ENCODE measurements at regions not wholly inside any gene's neighbourhood (a gene's known extent, or its start where the extent isn't known, plus 50 kb on each side); places are given as distances from the start of the nearest gene placed in this dataset.

DNA sequence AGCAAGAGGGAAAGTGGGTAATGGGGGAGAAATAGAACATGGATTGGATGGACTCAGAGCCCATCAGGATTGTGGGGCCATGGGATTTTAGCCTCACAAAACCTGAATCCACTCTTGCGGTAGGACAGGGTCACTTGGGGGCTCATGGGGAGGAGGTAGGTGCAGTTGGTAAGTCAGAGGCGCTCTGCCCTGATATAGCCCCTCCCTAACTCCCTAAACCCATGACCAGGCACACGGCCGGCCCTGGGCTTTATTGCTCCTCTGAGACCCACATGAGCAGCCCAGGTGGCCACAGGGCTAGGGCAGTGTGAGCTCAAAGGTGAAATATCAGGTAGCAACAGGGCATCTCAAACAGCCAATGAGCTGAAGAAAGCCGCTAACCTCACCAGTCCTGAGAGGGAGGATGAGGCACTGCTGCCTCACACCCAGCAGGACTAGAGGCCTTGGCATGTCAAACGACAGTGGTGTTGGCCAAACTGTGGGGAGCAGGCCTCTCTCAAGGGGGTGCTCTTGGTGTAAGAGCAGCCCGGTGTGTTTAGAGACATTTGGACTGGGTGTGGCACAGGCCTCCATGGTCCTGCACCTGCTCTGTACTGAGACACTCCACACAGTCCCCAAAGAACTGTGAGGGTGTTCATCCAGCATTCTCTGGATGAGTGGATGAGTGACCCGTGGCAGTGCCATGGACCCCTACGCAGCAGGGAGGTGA, 90.8 kb upstream of the HS6ST1 start:
- DNase-seq: no peak
- H3K36me3 Mint-ChIP-seq: no peaks in the 10 kb centered on the region
- POLR2A ChIA-PET: no interaction called here
- Histone ChIP-seq H3K9me3 (ENCODE audit: low read length) (no peaks in the 10 kb centered on the region), H3K4me1 (ENCODE audit: insufficient read depth, low read length) (no peaks in the 10 kb centered on the region), H3K27me3 (ENCODE audit: insufficient read depth, low read length, poor library complexity, severe bottlenecking) (no peaks in the 10 kb centered on the region), H3K36me3 (ENCODE audit: insufficient read depth, low read length) (no peaks in the 10 kb centered on the region), H3K4me3 (ENCODE audit: low read length) (no peak overlapping the region), H3K27ac (ENCODE audit: low read depth, low read length) (no peak overlapping the region)
- no peak overlapping the region for H3K27ac Mint-ChIP-seq
- no peaks in the 10 kb centered on the region for H3K4me1 Mint-ChIP-seq
- H3K27me3 Mint-ChIP-seq: peaks cover 8 to 34% of the 10 kb centered on the region in 2 donors
- H3K4me3 Mint-ChIP-seq: no peak overlapping the region
- H3K9me3 Mint-ChIP-seq: no peaks in the 10 kb centered on the region
- CTCF ChIA-PET: no interaction called here

GRCh38 chr2:128410035-128410757, 91.5 kb upstream of the HS6ST1 start:
- no peaks in the 10 kb centered on the region for H3K9me3 ChIP-seq (ENCODE audit: low read length)
- ChIA-PET POLR2A (no interaction called here), CTCF (no interaction called here)
- DNase-seq: no peak
- Mint-ChIP-seq H3K4me3 (no peak overlapping the region), H3K9me3 (no peaks in the 10 kb centered on the region), H3K27me3 (peaks cover 8 to 32% of the 10 kb centered on the region in 2 donors), H3K4me1 (no peaks in the 10 kb centered on the region), H3K36me3 (no peaks in the 10 kb centered on the region), H3K27ac (no peak overlapping the region)
- H3K4me1 ChIP-seq (ENCODE audit: insufficient read depth, low read length): no peaks in the 10 kb centered on the region
- no peak overlapping the region for H3K27ac ChIP-seq (ENCODE audit: low read depth, low read length)
- H3K4me3 ChIP-seq (ENCODE audit: low read length): no peak overlapping the region
- H3K27me3 ChIP-seq (ENCODE audit: insufficient read depth, low read length, poor library complexity, severe bottlenecking): no peaks in the 10 kb centered on the region
- H3K36me3 ChIP-seq (ENCODE audit: insufficient read depth, low read length): no peaks in the 10 kb centered on the region

GRCh38 chr2:128410758-128411215, 92.1 kb upstream of the HS6ST1 start:
- no peak for DNase-seq
- POLR2A ChIA-PET: no interaction called here
- CTCF ChIA-PET: no interaction called here
- Histone ChIP-seq H3K9me3 (ENCODE audit: low read length) (no peaks in the 10 kb centered on the region), H3K36me3 (ENCODE audit: insufficient read depth, low read length) (no peaks in the 10 kb centered on the region), H3K4me3 (ENCODE audit: low read length) (no peak overlapping the region), H3K4me1 (ENCODE audit: insufficient read depth, low read length) (no peaks in the 10 kb centered on the region), H3K27me3 (ENCODE audit: insufficient read depth, low read length, poor library complexity, severe bottlenecking) (no peaks in the 10 kb centered on the region), H3K27ac (ENCODE audit: low read depth, low read length) (no peak overlapping the region)
- Mint-ChIP-seq H3K4me1 (no peaks in the 10 kb centered on the region), H3K9me3 (no peaks in the 10 kb centered on the region), H3K4me3 (no peak overlapping the region), H3K36me3 (no peaks in the 10 kb centered on the region), H3K27me3 (peaks cover 8 to 32% of the 10 kb centered on the region in 2 donors), H3K27ac (no peak overlapping the region)

DNA sequence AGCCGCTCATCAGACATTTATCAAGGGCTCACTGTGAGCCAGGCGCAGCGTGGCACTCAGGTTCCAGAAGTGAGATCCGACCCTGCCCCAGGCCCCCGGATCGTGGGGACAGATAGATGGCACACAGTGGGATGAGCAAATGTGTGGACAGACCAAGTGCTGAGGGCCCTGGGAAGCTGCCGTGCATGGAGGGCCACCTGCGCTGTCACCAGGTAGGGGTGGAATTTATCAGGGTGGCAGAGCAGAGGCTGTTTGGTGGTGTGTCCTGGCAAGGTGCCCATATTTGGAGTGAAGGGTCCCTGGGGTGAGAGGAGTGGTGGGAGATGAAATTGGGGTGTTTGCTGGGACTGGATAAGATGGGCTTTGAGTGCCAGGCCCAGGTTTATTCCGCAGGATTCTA, 92.8 kb upstream of the HS6ST1 start:
- Mint-ChIP-seq H3K27me3 (peaks cover 9 to 30% of the 10 kb centered on the region in 2 donors), H3K36me3 (no peaks in the 10 kb centered on the region), H3K9me3 (no peaks in the 10 kb centered on the region), H3K4me1 (no peaks in the 10 kb centered on the region), H3K27ac (no peak overlapping the region), H3K4me3 (no peak overlapping the region)
- Histone ChIP-seq H3K27ac (ENCODE audit: low read depth, low read length) (no peak overlapping the region), H3K9me3 (ENCODE audit: low read length) (no peaks in the 10 kb centered on the region), H3K36me3 (ENCODE audit: insufficient read depth, low read length) (no peaks in the 10 kb centered on the region), H3K4me3 (ENCODE audit: low read length) (no peak overlapping the region), H3K27me3 (ENCODE audit: insufficient read depth, low read length, poor library complexity, severe bottlenecking) (no peaks in the 10 kb centered on the region), H3K4me1 (ENCODE audit: insufficient read depth, low read length) (no peaks in the 10 kb centered on the region)
- ChIA-PET POLR2A (no interaction called here), CTCF (interaction anchor here (0.8 kb wide), 1 partner anchor 31 kb away, joined by 3 read pairs; no protein-coding TSS in a partner anchor)
- no peak for DNase-seq

DNA sequence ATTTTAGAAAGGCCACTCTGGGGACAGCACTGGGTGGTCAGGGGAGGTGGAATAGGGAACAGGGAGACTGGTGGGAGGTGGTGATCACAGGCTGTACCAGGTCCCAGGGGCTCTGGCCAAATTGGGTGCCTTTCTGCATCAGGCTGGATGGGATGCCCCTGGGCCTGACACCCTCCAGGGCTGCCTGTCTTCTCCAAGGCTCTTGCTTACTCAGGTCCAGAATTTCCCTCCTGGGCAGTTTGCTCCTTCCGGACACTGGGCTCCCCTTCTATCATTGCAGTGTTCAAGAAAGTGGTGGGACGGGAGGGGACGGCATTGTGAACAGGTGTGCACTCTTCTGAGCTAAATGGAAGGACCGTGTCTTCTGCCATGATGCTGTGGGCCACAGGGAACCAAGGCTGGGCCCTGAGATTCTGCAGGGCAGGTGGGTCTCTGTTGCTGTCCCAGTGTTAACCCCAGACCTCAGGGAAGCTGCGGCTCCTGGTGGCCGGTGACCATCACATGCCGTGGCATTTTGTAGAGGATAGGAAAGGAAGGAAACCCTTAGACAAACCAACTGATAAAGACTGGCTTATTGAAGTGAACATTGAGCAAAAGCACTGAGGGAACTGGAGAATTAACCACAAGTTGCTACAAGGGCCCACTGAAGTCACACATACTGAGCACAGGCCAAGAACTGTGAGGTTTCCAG, 93.7 kb upstream of the HS6ST1 start:
- Histone ChIP-seq H3K9me3 (ENCODE audit: low read length) (no peaks in the 10 kb centered on the region), H3K4me1 (ENCODE audit: insufficient read depth, low read length) (no peaks in the 10 kb centered on the region), H3K36me3 (ENCODE audit: insufficient read depth, low read length) (no peaks in the 10 kb centered on the region), H3K4me3 (ENCODE audit: low read length) (no peak overlapping the region), H3K27me3 (ENCODE audit: insufficient read depth, low read length, poor library complexity, severe bottlenecking) (no peaks in the 10 kb centered on the region), H3K27ac (ENCODE audit: low read depth, low read length) (no peak overlapping the region)
- CTCF ChIA-PET: interaction anchor here (0.8 kb wide), 1 partner anchor 30 kb away, joined by 3 read pairs; no protein-coding TSS in a partner anchor
- no peaks in the 10 kb centered on the region for H3K36me3 Mint-ChIP-seq
- no peak for DNase-seq
- no peak overlapping the region for H3K4me3 Mint-ChIP-seq
- POLR2A ChIA-PET: no interaction called here
- no peak overlapping the region for H3K27ac Mint-ChIP-seq
- H3K9me3 Mint-ChIP-seq: no peaks in the 10 kb centered on the region
- H3K4me1 Mint-ChIP-seq: no peaks in the 10 kb centered on the region
- peaks cover 9 to 29% of the 10 kb centered on the region in 2 donors for H3K27me3 Mint-ChIP-seq

DNA sequence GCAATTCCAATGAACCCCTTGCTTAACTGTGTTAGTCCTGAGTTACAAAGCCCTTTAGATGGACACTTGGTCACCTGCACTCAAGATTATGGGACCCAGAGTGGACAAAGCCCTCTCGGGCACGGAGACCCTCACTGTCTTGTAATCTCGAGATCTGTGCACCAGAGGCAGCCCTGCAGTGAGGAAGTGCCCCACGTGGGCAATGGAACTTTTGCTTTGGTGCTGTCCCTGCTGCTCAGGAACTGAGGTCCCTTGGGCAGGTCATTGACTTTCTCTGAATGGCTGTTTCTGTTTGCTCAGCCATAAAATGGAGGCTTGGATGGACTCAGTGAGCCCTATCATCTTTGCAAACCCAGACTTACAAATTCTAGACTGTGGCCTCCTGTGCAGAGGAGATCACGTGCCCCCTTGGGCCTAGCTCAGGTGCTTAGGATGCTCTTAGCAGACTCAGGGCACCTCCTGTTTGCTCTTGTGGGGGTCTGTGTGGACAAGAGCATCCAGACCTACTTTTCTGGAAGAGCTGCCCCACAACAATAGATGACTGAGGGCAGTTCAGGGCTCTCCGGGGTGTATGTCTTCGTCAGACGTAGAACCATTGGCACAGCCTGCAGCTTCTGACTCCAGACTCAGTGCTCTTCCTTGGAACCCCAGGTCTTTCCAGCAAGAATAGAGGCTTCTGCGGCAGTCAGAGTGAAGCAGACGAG, 94.5 kb upstream of the HS6ST1 start:
- Histone ChIP-seq H3K9me3 (ENCODE audit: low read length) (no peaks in the 10 kb centered on the region), H3K4me3 (ENCODE audit: low read length) (no peak overlapping the region), H3K27me3 (ENCODE audit: insufficient read depth, low read length, poor library complexity, severe bottlenecking) (no peaks in the 10 kb centered on the region), H3K27ac (ENCODE audit: low read depth, low read length) (no peak overlapping the region), H3K36me3 (ENCODE audit: insufficient read depth, low read length) (no peaks in the 10 kb centered on the region), H3K4me1 (ENCODE audit: insufficient read depth, low read length) (no peaks in the 10 kb centered on the region)
- Mint-ChIP-seq H3K9me3 (no peaks in the 10 kb centered on the region), H3K27ac (no peak overlapping the region), H3K27me3 (peaks cover 9 to 24% of the 10 kb centered on the region in 2 donors), H3K4me1 (no peaks in the 10 kb centered on the region), H3K4me3 (no peak overlapping the region), H3K36me3 (no peaks in the 10 kb centered on the region)
- DNase-seq: no peak
- ChIA-PET POLR2A (no interaction called here), CTCF (no interaction called here)

DNA sequence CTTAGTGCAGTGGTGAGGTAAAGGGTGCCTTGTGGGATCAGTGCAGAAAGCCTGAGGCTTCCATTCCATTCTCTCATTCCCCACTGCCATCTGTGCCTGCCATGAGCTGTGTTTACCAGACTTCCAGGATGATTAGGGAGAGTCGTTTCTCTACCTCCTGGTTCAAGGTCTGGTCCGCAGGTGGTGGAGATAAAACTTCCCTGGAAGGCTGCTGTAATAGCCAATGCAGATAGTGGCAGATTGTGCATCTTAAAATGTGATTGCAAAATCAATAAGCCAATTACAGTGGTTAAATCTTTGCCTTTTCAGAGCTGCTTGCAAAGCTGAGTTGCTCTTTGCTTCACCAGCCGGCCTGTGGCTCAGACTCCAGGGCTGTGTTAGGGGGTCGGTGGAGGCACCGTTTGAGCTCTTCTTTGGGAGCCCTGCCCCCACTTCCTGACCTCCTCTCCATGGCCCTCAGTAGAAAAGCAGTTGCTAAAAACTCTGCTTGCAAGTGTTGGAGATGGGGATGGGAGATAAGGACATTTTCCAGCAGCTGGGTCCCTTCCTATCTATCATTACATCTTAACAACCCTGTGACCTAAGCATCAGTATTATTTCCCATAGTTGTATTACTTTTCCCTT, 95.2 kb upstream of the HS6ST1 start:
- peaks cover 9 to 17% of the 10 kb centered on the region in 2 donors for H3K27me3 Mint-ChIP-seq
- Histone ChIP-seq H3K36me3 (ENCODE audit: insufficient read depth, low read length) (no peaks in the 10 kb centered on the region), H3K9me3 (ENCODE audit: low read length) (no peaks in the 10 kb centered on the region), H3K4me3 (ENCODE audit: low read length) (no peak overlapping the region), H3K27me3 (ENCODE audit: insufficient read depth, low read length, poor library complexity, severe bottlenecking) (no peaks in the 10 kb centered on the region), H3K27ac (ENCODE audit: low read depth, low read length) (no peak overlapping the region), H3K4me1 (ENCODE audit: insufficient read depth, low read length) (no peaks in the 10 kb centered on the region)
- peak overlapping the region in 1 of 8 donors; percentile 77 for H3K27ac Mint-ChIP-seq
- CTCF ChIA-PET: no interaction called here
- no peak overlapping the region for H3K4me3 Mint-ChIP-seq
- POLR2A ChIA-PET: no interaction called here
- no peaks in the 10 kb centered on the region for H3K4me1 Mint-ChIP-seq
- H3K36me3 Mint-ChIP-seq: no peaks in the 10 kb centered on the region
- no peak for DNase-seq
- no peaks in the 10 kb centered on the region for H3K9me3 Mint-ChIP-seq
